ENCODE measurements at regions not wholly inside any gene's neighbourhood (a gene's known extent, or its start where the extent isn't known, plus 50 kb on each side); places are given as distances from the start of the nearest gene placed in this dataset.

DNA sequence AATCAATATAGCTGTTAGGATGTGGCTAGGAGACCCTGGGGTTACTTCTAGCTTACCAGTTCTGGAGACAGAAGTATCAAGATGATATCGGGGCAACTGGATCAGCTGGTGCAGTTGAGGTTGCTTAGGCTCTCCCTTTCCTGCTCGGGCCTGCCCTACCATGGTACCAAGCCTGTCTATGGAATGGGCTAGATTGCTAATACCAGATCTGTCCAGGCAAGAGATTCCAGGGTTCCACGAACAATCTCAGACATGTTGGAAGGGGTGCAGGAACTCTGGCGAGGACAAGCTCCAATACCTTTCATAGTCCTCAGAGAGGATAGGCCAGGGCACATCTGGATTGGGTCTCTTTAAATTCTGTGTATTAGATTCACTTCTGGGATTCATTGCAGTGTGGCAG, 53.8 kb downstream of the ADM start:
- DNase-seq (ENCODE audit: low read depth in 2 of 2) = no peak
- TF ChIP-seq, protein P1, sequence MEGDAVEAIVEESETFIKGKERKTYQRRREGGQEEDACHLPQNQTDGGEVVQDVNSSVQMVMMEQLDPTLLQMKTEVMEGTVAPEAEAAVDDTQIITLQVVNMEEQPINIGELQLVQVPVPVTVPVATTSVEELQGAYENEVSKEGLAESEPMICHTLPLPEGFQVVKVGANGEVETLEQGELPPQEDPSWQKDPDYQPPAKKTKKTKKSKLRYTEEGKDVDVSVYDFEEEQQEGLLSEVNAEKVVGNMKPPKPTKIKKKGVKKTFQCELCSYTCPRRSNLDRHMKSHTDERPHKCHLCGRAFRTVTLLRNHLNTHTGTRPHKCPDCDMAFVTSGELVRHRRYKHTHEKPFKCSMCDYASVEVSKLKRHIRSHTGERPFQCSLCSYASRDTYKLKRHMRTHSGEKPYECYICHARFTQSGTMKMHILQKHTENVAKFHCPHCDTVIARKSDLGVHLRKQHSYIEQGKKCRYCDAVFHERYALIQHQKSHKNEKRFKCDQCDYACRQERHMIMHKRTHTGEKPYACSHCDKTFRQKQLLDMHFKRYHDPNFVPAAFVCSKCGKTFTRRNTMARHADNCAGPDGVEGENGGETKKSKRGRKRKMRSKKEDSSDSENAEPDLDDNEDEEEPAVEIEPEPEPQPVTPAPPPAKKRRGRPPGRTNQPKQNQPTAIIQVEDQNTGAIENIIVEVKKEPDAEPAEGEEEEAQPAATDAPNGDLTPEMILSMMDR (IDR thresholded peaks at IDR 0.05; ENCODE audit: low read depth, low read length) = no peak
- H3K4me3 ChIP-seq (replicated peaks in 1 of 2; ENCODE audit: low read depth in 2 of 2, low read length in 2 of 2) = no peak overlapping the region

DNA sequence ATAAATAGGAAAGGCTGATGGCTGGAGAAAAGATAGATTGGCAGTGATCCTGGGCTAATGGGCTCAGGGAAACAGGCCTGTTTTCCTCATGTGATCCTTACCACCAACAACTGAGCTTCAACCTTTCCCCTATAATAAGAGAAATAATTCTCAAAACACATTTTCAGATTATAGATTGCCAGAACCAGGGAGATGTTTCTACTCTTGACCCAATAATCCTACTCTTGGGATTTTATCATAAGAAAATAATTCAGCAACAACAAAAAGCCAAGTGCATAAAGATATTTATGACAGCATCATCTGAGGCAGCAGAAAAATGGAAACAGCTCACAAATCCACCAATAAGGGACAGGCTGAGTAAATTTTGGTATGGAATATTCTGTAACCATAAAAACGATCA, 54.3 kb downstream of the ADM start:
- no peak for DNase-seq (ENCODE audit: low read depth in 2 of 2)
- no peak overlapping the region for H3K4me3 ChIP-seq (replicated peaks in 1 of 2; ENCODE audit: low read depth in 2 of 2, low read length in 2 of 2)
- TF ChIP-seq, protein P1 (IDR thresholded peaks at IDR 0.05; ENCODE audit: low read depth, low read length) = no peak

DNA sequence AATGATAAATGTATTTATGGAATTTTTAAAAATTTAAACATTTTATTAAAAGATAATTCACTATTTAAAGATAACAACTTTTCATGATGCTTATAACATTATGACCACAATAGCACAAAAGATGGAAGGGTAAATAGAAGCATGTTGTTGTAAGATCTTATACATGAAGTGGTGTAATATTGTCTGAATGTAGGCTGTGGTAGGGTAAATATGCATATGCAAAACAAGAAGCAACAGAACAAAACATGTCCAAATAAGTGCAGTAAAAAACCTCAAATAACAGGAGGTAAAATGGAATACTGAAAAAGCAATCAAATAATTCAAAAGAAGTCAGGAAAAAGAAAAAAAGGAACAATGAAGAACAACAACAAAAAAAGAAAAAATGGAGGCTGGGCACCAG, 56.0 kb downstream of the ADM start:
- no peak overlapping the region for H3K4me3 ChIP-seq (replicated peaks in 1 of 2; ENCODE audit: low read depth in 2 of 2, low read length in 2 of 2)
- no peak for DNase-seq (ENCODE audit: low read depth in 2 of 2)
- TF ChIP-seq, protein P1 (IDR thresholded peaks at IDR 0.05; ENCODE audit: low read depth, low read length) = no peak

DNA sequence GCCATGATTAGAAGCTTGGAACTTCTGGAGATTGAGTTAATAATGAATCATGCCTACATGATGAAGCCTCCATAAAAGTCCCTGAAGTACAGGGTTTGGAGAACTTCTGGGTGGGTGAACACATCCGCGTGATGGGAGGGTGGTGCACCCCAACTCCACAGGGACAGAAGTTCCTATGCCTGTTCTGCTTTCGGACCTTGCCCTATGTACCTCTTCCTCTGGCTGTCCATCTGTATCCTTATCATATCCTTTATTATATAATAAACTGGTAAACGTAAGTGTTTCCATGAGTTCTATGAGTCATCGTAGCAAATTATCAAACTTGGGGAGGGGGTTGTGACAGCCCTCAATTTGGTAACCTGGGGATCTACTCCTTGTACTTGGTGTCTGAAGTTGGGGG, 60.2 kb downstream of the ADM start:
- no peak for DNase-seq (ENCODE audit: low read depth in 2 of 2)
- H3K4me3 ChIP-seq (replicated peaks in 1 of 2; ENCODE audit: low read depth in 2 of 2, low read length in 2 of 2) = no peak overlapping the region
- TF ChIP-seq, protein P1 (IDR thresholded peaks at IDR 0.05; ENCODE audit: low read depth, low read length) = no peak

DNA sequence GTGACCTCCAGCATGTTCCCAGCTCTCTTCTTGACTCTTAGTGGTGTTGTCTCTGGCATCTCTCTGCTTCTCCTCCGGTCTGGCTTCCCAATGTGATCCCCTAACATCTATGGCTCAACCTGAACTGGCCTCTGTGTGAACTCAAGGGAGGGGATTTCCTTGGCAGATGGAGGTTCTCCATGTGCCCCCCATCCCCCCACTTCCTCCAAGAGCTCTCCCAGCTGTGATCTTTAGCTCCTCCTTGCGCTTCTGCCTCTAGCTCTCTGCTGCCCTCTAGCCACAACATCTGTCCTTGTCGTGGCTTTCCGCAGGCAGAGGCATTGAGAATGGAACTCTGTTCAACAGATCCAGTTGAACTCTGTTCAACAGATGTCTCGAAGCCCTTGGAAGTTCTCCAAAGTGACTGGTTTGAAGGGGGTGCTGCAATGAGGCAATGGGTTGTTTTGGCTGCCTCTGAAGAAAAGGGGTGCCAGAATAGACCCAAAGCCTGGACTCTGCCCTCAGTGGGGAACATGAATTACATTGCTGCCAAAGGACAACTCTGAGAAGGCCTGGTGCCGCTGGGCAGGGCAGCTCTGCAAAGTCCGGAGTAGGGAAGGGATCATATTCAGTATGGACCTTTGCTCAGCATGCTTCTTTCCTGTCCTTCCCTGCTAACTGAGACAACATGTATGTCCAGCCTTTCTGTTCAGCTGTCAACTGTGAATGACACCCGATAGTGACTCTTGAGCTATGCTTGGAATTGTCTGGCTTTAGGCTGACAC, 61.9 kb downstream of the ADM start:
- TF ChIP-seq, protein P1 (IDR thresholded peaks at IDR 0.05; ENCODE audit: low read depth, low read length) = peak; percentile 98
- peak; percentile 98 to 100 for DNase-seq (ENCODE audit: low read depth in 2 of 2)
- H3K4me3 ChIP-seq (replicated peaks in 1 of 2; ENCODE audit: low read depth in 2 of 2, low read length in 2 of 2) = no peak overlapping the region

DNA sequence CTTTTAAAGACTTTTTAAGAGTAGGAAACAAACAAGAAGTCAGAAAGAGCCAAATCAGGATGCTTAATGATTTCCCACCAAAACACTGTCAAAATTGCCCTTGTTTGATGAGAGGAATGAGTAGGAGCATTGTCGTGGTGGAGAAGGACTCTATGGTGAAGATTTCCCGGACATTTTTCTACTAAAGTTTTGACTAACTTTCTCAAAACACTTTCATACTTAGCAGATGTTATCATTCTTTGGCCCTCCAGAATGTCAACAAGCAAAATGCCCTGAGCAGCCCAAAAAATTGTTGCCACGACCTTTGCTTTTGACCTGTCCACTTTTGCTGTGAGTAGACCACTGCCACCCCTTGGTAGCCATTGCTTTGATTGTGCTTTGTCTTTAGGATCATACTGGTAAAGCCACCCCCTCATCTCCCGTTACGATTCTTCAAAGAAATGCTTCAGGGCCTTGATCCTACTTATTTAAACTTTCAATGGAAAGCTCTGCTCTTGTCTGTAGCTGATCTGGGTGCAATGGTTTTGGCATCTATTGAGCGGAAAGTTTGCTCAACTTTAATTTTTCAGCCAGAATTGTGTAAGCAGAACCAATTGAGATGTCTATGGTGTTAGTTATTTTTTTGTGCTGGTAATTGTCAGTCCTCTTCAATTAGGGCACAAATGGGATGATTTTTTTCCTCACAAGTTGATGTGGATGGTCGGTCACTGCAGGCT, 67.2 kb downstream of the ADM start:
- TF ChIP-seq, protein P1 (IDR thresholded peaks at IDR 0.05; ENCODE audit: low read depth, low read length) = no peak
- DNase-seq (ENCODE audit: low read depth in 2 of 2) = no peak
- no peak overlapping the region for H3K4me3 ChIP-seq (replicated peaks in 1 of 2; ENCODE audit: low read depth in 2 of 2, low read length in 2 of 2)
